ENCODE measurements at regions not wholly inside any gene's neighbourhood (a gene's known extent, or its start where the extent isn't known, plus 50 kb on each side); places are given as distances from the start of the nearest gene placed in this dataset.

- Histone ChIP-seq H3K9me3 (ENCODE audit: control insufficient read depth in 4 of 4, insufficient read depth in 3 of 4, low read length in 3 of 4) (peaks cover 0 to 5% (median 2%) of the 10 kb centered on the region in 4 donors), H3K27me3 (ENCODE audit: control insufficient read depth in 3 of 3, insufficient read depth in 3 of 3, low read length in 2 of 3) (no peaks in the 10 kb centered on the region), H3K27ac (ENCODE audit: low read depth in 1 of 2, low read length in 1 of 2) (no peak overlapping the region), H3K9ac (ENCODE audit: insufficient read depth in 1 of 2, low read length in 2 of 2) (no peak overlapping the region), H3K36me3 (ENCODE audit: control insufficient read depth in 4 of 4, insufficient read depth in 4 of 4, low read length in 4 of 4) (no peaks in the 10 kb centered on the region), H3K4me1 (ENCODE audit: control insufficient read depth in 5 of 5, insufficient read depth in 5 of 5, low read length in 5 of 5) (no peaks in the 10 kb centered on the region), H3K4me3 (no peak overlapping the region)
- no peak for TF ChIP-seq CTCF (IDR thresholded peaks at IDR 0.05; ENCODE audit: control extremely low read depth, extremely low read depth)
- no peak for DNase-seq
- ATAC-seq (ENCODE audit: insufficient read depth, low FRiP score), result no peak
- WGBS, 2 donors, result 84 to 91% methylated on average over 3 of the region's 3 CpGs
Measured at GRCh38 chr12:115118177-115118724, 434.3 kb upstream of the TBX3 start.

GRCh38 chr12:115114140-115114539 is 430.2 kb upstream of the TBX3 start:
- ATAC-seq (ENCODE audit: insufficient read depth, low FRiP score) (no peak), DNase-seq (no peak)
- Histone ChIP-seq H3K27me3 (ENCODE audit: control insufficient read depth in 3 of 3, insufficient read depth in 3 of 3, low read length in 2 of 3) (no peaks in the 10 kb centered on the region), H3K9ac (ENCODE audit: insufficient read depth in 1 of 2, low read length in 2 of 2) (no peak overlapping the region), H3K27ac (ENCODE audit: low read depth in 1 of 2, low read length in 1 of 2) (no peak overlapping the region), H3K9me3 (ENCODE audit: control insufficient read depth in 4 of 4, insufficient read depth in 3 of 4, low read length in 3 of 4) (peaks cover 0 to 4% (median 2%) of the 10 kb centered on the region in 4 donors), H3K4me1 (ENCODE audit: control insufficient read depth in 5 of 5, insufficient read depth in 5 of 5, low read length in 5 of 5) (peaks cover 0 to 4% (median 0%) of the 10 kb centered on the region in 5 donors), H3K36me3 (ENCODE audit: control insufficient read depth in 4 of 4, insufficient read depth in 4 of 4, low read length in 4 of 4) (no peaks in the 10 kb centered on the region), H3K4me3 (no peak overlapping the region)
- 77 to 83% methylated on average over 3 of the region's 3 CpGs for WGBS, 2 donors
- no peak for TF ChIP-seq CTCF (IDR thresholded peaks at IDR 0.05; ENCODE audit: control extremely low read depth, extremely low read depth)

- Histone ChIP-seq H3K4me3 (no peak overlapping the region), H3K4me1 (ENCODE audit: control insufficient read depth in 5 of 5, insufficient read depth in 5 of 5, low read length in 5 of 5) (peaks cover 0 to 4% (median 0%) of the 10 kb centered on the region in 5 donors), H3K9ac (ENCODE audit: insufficient read depth in 1 of 2, low read length in 2 of 2) (no peak overlapping the region), H3K27ac (ENCODE audit: low read depth in 1 of 2, low read length in 1 of 2) (no peak overlapping the region), H3K27me3 (ENCODE audit: control insufficient read depth in 3 of 3, insufficient read depth in 3 of 3, low read length in 2 of 3) (no peaks in the 10 kb centered on the region), H3K36me3 (ENCODE audit: control insufficient read depth in 4 of 4, insufficient read depth in 4 of 4, low read length in 4 of 4) (no peaks in the 10 kb centered on the region), H3K9me3 (ENCODE audit: control insufficient read depth in 4 of 4, insufficient read depth in 3 of 4, low read length in 3 of 4) (no peaks in the 10 kb centered on the region)
- WGBS, 2 donors, result 93 to 94% methylated on average over 3 of the region's 3 CpGs
- ATAC-seq (ENCODE audit: insufficient read depth, low FRiP score) (no peak), DNase-seq (no peak)
- no peak for TF ChIP-seq CTCF (IDR thresholded peaks at IDR 0.05; ENCODE audit: control extremely low read depth, extremely low read depth)
Measured at GRCh38 chr12:115109863-115110262, 425.9 kb upstream of the TBX3 start.
